ENCODE measurements at regions not wholly inside any gene's neighbourhood (a gene's known extent, or its start where the extent isn't known, plus 50 kb on each side); places are given as distances from the start of the nearest gene placed in this dataset.
A peak's percentile ranks its signal among the peaks of the same experiment; 100 is the strongest.

GRCh38 chr10:69703766-69704630, 74.0 kb downstream of the FAM241B start:
- Histone ChIP-seq H3K4me1 (no peaks in the 10 kb centered on the region), H3K27ac (no peak overlapping the region), H3K9me3 (peaks cover 0 to 15% (median 0%) of the 10 kb centered on the region in 12 donors), H3K36me3 (no peaks in the 10 kb centered on the region), H3K4me3 (no peak overlapping the region), H3K27me3 (peaks cover 0 to 21% (median 0%) of the 10 kb centered on the region in 9 donors)
- intact Hi-C loops (cut with DNase I), result no loop called here
- ATAC-seq (no peak), DNase-seq (no peak)
- WGBS, 4 donors, result 75 to 78% (median 78%) methylated on average over 7 of the region's 7 CpGs
- TF ChIP-seq CTCF (IDR thresholded peaks at IDR 0.05) (no peak), POLR2A (IDR thresholded peaks at IDR 0.05) (no peak)

DNA sequence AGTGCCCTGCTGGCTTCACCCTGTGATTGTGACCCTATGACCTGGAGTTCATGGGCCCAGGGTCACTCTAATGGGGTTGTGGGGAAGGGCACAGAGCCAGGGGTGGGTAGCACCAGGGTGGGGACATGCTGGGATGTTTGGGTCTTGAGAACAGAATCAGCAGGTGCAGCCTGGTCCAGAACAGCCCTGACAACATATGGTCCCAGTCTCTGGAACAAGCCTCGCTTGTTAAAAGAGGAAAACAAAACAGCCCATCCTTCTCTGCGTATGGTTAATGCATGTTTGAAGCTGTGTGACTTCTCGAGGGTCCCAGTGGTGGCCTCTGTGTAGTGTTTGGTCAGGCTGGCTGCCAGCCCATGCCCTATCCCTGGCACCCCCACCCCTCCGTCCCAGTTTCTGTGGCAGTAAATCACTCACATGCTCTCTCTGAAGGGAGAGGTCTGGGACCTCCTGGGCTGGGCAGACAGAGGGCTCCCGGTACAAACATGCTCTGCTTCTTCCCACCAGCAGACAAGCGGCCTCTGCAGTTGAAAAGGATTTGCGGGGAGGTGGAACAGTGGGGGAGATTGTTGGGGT, 79.4 kb downstream of the FAM241B start:
- peak in 1 of 4 donors; percentile 13 for ATAC-seq
- H3K36me3 ChIP-seq, result no peaks in the 10 kb centered on the region
- H3K9me3 ChIP-seq, result peaks cover 0 to 13% (median 0%) of the 10 kb centered on the region in 12 donors
- TF ChIP-seq CTCF (IDR thresholded peaks at IDR 0.05) (no peak), POLR2A (IDR thresholded peaks at IDR 0.05) (no peak)
- peaks cover 0 to 16% (median 0%) of the 10 kb centered on the region in 9 donors for H3K27me3 ChIP-seq
- DNase-seq, result no peak
- intact Hi-C loops (cut with DNase I), result no loop called here
- H3K27ac ChIP-seq, result no peak overlapping the region
- WGBS, 4 donors, result 74 to 80% (median 76%) methylated on average over 7 of the region's 7 CpGs
- H3K4me1 ChIP-seq, result no peaks in the 10 kb centered on the region
- H3K4me3 ChIP-seq, result no peak overlapping the region

- Histone ChIP-seq H3K4me1 (no peaks in the 10 kb centered on the region), H3K27ac (no peak overlapping the region), H3K36me3 (no peaks in the 10 kb centered on the region), H3K4me3 (no peak overlapping the region), H3K27me3 (peaks cover 0 to 14% (median 0%) of the 10 kb centered on the region in 9 donors), H3K9me3 (peaks cover 0 to 12% (median 0%) of the 10 kb centered on the region in 12 donors)
- DNase-seq (no peak), ATAC-seq (peak in 1 of 4 donors; percentile 15)
- intact Hi-C loops (cut with DNase I), result loop anchor here in 2 of 10 donors (10.0 kb wide), 1 partner anchor 195 kb away; no protein-coding TSS in a partner anchor
- WGBS, 4 donors, result 75 to 84% (median 77%) methylated on average over 9 of the region's 9 CpGs
- TF ChIP-seq POLR2A (IDR thresholded peaks at IDR 0.05) (no peak), CTCF (IDR thresholded peaks at IDR 0.05) (no peak)
Observed at GRCh38 chr10:69710008-69710888, 80.2 kb downstream of the FAM241B start.

Measured in heart left ventricle (tissue), 16 donors.